HepG2 (cell line): ENCODE measurements at regions not wholly inside any gene's neighbourhood (a gene's known extent, or its start where the extent isn't known, plus 50 kb on each side); places are given as distances from the start of the nearest gene placed in this dataset.

ENCODE experiments used
- CTCF ChIP-seq: sonication (generic); formaldehyde crosslinking; IDR thresholded peaks from 2 replicates; pipeline ENCODE4 v1.5.0; 2020; ENCODE audit warnings: mild to moderate bottlenecking, missing genetic modification reagents, moderate library complexity
- DPF2 ChIP-seq: sonication (generic); formaldehyde crosslinking; IDR thresholded peaks from 2 replicates; pipeline ENCODE4 v1.4.0; 2020; ENCODE audit warnings: mild to moderate bottlenecking, low read depth, missing genetic modification reagents, borderline replicate concordance
- MAZ ChIP-seq, 2 experiments: sonication (generic) in 1 of 2; formaldehyde crosslinking in 1 of 2; IDR thresholded peaks; 2 replicates each; pipeline versions ENCODE4 v1.5.0 to v1.6.1; 2012 to 2020; ENCODE audit warnings: low read depth in 2 of 2, mild to moderate bottlenecking in 2 of 2, borderline replicate concordance in 1 of 2, improper control_type of control experiment in 1 of 2, low read length in 1 of 2, missing genetic modification reagents in 1 of 2, moderate library complexity in 1 of 2
- MIER2 ChIP-seq: IDR thresholded peaks from 2 replicates; pipeline ENCODE4 v1.6.1; 2016; ENCODE audit warnings: missing biosample characterization, missing genetic modification reagents
- MXI1 ChIP-seq: IDR thresholded peaks from 3 replicates; pipeline ENCODE4 v1.6.1; 2012; ENCODE audit warnings: low read depth, low read length, inconsistent platforms, borderline replicate concordance
- NR3C1 ChIP-seq: sonication (generic); formaldehyde crosslinking; IDR thresholded peaks from 2 replicates; pipeline ENCODE4 v1.4.0; 2020; ENCODE audit warnings: missing genetic modification reagents
- PHF20 ChIP-seq: sonication (generic); formaldehyde crosslinking; IDR thresholded peaks from 2 replicates; pipeline ENCODE4 v1.5.0; 2020; ENCODE audit warnings: mild to moderate bottlenecking, missing genetic modification reagents
- REST ChIP-seq, 2 experiments: IDR thresholded peaks; 2 replicates each; pipeline ENCODE4 v1.6.1; 2011 to 2012; ENCODE audit warnings: low read length in 2 of 2, borderline replicate concordance in 1 of 2, low read depth in 1 of 2, mild to moderate bottlenecking in 1 of 2, moderate library complexity in 1 of 2

- no peak for TF ChIP-seq DPF2 (CRISPR knock-in tag)
- TF ChIP-seq REST (IDR thresholded peaks at IDR 0.05; ENCODE audit: borderline replicate concordance in 1 of 2, low read depth in 1 of 2, low read length in 2 of 2): no peak
- no peak for TF ChIP-seq MAZ (IDR thresholded peaks at IDR 0.05; ENCODE audit: borderline replicate concordance, low read depth, low read length)
- TF ChIP-seq MAZ (CRISPR knock-in tag; IDR thresholded peaks at IDR 0.05; ENCODE audit: low read depth): no peak
- TF ChIP-seq PHF20: no peak
- no peak for TF ChIP-seq MIER2 (CRISPR knock-in tag)
- TF ChIP-seq MXI1: no peak
- no peak for TF ChIP-seq CTCF (CRISPR knock-in tag)
- TF ChIP-seq NR3C1 (CRISPR knock-in tag): no peak
Observed at GRCh38 chr6:16953905-16954304, 147.9 kb upstream of the STMND1 start.
